Epithelial cell of proximal tubule (primary cell): ENCODE measurements at regions not wholly inside any gene's neighbourhood (a gene's known extent, or its start where the extent isn't known, plus 50 kb on each side); places are given as distances from the start of the nearest gene placed in this dataset.

Source experiments
- DNase-seq: peaks from one replicate; pipeline ENCODE4 v3.0.0-alpha.2; 2011; ENCODE audit warnings: low read depth
- H3K4me3 ChIP-seq: 2 replicates; pipeline ENCODE4 v1.5.1; 2011; ENCODE audit warnings: low read depth, mild to moderate bottlenecking, low read length
- TF ChIP-seq, protein P1 (sequence below): conservative IDR thresholded peaks from 2 replicates; pipeline ENCODE4 v1.5.1; 2012; ENCODE audit warnings: low read depth, mild to moderate bottlenecking, low read length

DNA sequence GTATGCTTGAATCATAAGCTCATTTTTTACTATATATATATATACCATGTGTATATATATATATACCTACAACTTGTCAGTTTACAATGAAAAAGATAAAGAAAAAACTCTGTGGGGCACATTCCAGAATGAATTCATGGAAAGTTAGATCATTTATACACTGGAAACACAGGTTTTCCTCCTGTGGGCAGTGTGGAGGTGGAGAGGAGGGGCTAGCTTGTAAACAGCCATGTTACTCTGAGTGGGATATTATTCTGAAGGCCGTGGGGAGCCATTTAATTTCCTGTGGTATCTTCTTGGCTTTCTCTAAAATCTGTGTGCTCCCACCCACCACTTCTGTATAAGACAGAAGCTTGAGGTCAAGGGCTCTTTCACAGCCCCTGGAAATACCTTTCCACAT lies 273.4 kb upstream of the MTNR1B start:
- H3K4me3 ChIP-seq, result no peak overlapping the region
- TF ChIP-seq, protein P1, sequence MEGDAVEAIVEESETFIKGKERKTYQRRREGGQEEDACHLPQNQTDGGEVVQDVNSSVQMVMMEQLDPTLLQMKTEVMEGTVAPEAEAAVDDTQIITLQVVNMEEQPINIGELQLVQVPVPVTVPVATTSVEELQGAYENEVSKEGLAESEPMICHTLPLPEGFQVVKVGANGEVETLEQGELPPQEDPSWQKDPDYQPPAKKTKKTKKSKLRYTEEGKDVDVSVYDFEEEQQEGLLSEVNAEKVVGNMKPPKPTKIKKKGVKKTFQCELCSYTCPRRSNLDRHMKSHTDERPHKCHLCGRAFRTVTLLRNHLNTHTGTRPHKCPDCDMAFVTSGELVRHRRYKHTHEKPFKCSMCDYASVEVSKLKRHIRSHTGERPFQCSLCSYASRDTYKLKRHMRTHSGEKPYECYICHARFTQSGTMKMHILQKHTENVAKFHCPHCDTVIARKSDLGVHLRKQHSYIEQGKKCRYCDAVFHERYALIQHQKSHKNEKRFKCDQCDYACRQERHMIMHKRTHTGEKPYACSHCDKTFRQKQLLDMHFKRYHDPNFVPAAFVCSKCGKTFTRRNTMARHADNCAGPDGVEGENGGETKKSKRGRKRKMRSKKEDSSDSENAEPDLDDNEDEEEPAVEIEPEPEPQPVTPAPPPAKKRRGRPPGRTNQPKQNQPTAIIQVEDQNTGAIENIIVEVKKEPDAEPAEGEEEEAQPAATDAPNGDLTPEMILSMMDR, result no peak
- DNase-seq, result no peak

GRCh38 chr11:92697461-92698312 lies 271.8 kb upstream of the MTNR1B start:
- TF ChIP-seq, protein P1, result no peak
- no peak for DNase-seq
- no peak overlapping the region for H3K4me3 ChIP-seq

DNA sequence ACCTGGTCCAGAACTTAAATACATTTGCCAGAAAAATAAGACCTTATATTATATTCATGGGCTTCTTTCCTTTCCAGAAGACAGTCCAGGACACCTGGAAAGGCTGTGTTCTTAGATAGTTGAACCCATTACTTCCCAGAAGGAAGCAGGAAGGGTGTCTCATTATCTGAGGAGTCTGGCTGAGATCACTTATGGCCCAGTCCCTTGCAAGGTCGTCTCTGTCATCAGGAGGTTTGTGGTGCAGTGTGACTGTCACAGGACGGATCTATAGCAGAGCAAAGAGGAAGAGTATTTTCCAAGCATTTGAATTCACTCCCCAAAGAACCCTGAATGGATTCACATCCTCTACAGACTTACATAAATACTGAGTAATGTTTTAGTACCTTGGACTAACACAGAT lies 270.7 kb upstream of the MTNR1B start:
- TF ChIP-seq, protein P1, result no peak
- no peak for DNase-seq
- H3K4me3 ChIP-seq, result no peak overlapping the region

- TF ChIP-seq, protein P1, result no peak
- no peak overlapping the region for H3K4me3 ChIP-seq
- DNase-seq, result no peak
Measured at GRCh38 chr11:92702037-92702804, 267.2 kb upstream of the MTNR1B start.

- TF ChIP-seq, protein P1, result no peak
- H3K4me3 ChIP-seq, result no peak overlapping the region
- DNase-seq, result no peak
Measured at GRCh38 chr11:92702805-92703448, 266.5 kb upstream of the MTNR1B start.

GRCh38 chr11:92703449-92703830 lies 266.0 kb upstream of the MTNR1B start:
- TF ChIP-seq, protein P1, result no peak
- DNase-seq, result no peak
- no peak overlapping the region for H3K4me3 ChIP-seq
